ENCODE measurements at regions not wholly inside any gene's neighbourhood (a gene's known extent, or its start where the extent isn't known, plus 50 kb on each side); places are given as distances from the start of the nearest gene placed in this dataset.

DNA sequence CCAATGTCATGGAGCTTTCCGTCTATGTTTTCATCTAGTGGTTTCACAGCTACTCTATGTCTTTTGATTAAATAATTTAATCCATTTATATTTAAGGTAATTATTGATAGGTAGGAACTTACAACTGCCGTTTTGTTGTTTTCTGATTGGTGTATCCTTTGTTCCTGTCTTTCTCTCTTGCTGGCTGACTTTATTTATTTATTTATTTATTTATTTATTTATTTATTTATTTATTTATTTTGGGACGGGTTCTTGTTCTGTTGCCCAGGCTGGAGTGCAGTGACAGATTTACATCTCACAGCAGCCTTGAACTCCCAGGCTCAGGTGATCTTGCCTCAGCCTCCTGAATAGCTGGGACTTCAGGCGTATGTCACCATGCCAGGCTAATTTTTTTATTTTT lies 299.2 kb upstream of the COL8A1 start:
- TF ChIP-seq CTCF (IDR thresholded peaks at IDR 0.05) (no peak), POLR2A (IDR thresholded peaks at IDR 0.05) (no peak)
